HEK293 (cell line): ENCODE measurements at regions not wholly inside any gene's neighbourhood (a gene's known extent, or its start where the extent isn't known, plus 50 kb on each side); places are given as distances from the start of the nearest gene placed in this dataset.

Source experiments
- CTCF ChIA-PET: fragments of 350-600 bp; formaldehyde crosslinking; extraction: SDS; loops from one replicate; lab custom pipeline; 2021; ENCODE audit warnings: antibody characterized with exemption; lab: Yijun Ruan, JAX
- POLR2A ChIA-PET: fragments of 300-600 bp; formaldehyde crosslinking; extraction: SDS; loops from one replicate; lab custom pipeline; 2020; ENCODE audit warnings: antibody characterized with exemption, inconsistent platforms; lab: Yijun Ruan, JAX
- H3K27ac ChIP-seq: fragments of 200-500 bp; sonication (Bioruptor generic); 2 replicates; pipeline ENCODE4 v1.5.1; 2014; ENCODE audit warnings: low read depth, low read length, control low read depth, inconsistent platforms; ENCODE audit errors: extremely low read depth
- H3K36me3 ChIP-seq, 2 experiments: fragments of 200-500 bp in 1 of 2; sonication (Bioruptor generic) in 1 of 2; 1 replicate in 1 of 2; 2 replicates in 1 of 2; pipeline ENCODE4 v1.5.1; 2014 to 2017; ENCODE audit warnings: inconsistent platforms in 2 of 2, low read length in 2 of 2; ENCODE audit not compliant: control insufficient read depth in 2 of 2, insufficient read depth in 1 of 2
- H3K4me1 ChIP-seq: fragments of 200-500 bp; sonication (Bioruptor generic); 2 replicates; pipeline ENCODE4 v1.5.1; 2014; ENCODE audit warnings: mild to moderate bottlenecking, low read length, inconsistent platforms; ENCODE audit not compliant: control insufficient read depth, insufficient read depth
- H3K4me3 ChIP-seq: 2 replicates; pipeline ENCODE4 v1.5.1; 2011; ENCODE audit warnings: low read depth, mild to moderate bottlenecking, control low read depth, low read length, moderate library complexity
- H3K9me3 ChIP-seq: fragments of 200-500 bp; sonication (Bioruptor generic); 2 replicates; pipeline ENCODE4 v1.5.1; 2014; ENCODE audit warnings: low read depth, low read length, inconsistent platforms; ENCODE audit not compliant: control insufficient read depth, insufficient read depth
- CTCF ChIP-seq: fragments of 450-650 bp; formaldehyde crosslinking; IDR thresholded peaks from 2 replicates; pipeline ENCODE4 v1.5.1; 2016; ENCODE audit warnings: missing biosample characterization, missing genetic modification characterization
- PRDM10 ChIP-seq: fragments of 450-650 bp; formaldehyde crosslinking; IDR thresholded peaks from 2 replicates; pipeline ENCODE4 v1.5.1; 2016; ENCODE audit warnings: missing biosample characterization, missing genetic modification characterization
- YY1 ChIP-seq: fragments of 450-650 bp; formaldehyde crosslinking; IDR thresholded peaks from 2 replicates; pipeline ENCODE4 v1.5.1; 2018; ENCODE audit warnings: missing biosample characterization, missing genetic modification characterization
- ZBTB11 ChIP-seq: fragments of 450-650 bp; formaldehyde crosslinking; conservative IDR thresholded peaks from 2 replicates; pipeline ENCODE4 v1.5.1; 2016; ENCODE audit warnings: low read depth, missing biosample characterization, missing genetic modification characterization
- ZBTB20 ChIP-seq: fragments of 450-650 bp; formaldehyde crosslinking; IDR thresholded peaks from 2 replicates; pipeline ENCODE4 v1.5.1; 2016; ENCODE audit warnings: missing biosample characterization, missing genetic modification characterization
- ZIC2 ChIP-seq: fragments of 450-650 bp; formaldehyde crosslinking; IDR thresholded peaks from 2 replicates; pipeline ENCODE4 v1.5.1; 2016; ENCODE audit warnings: missing biosample characterization, missing genetic modification characterization
- ZNF140 ChIP-seq: fragments of 450-650 bp; formaldehyde crosslinking; IDR thresholded peaks from 2 replicates; pipeline ENCODE4 v1.5.1; 2016; ENCODE audit warnings: missing biosample characterization, missing genetic modification characterization
- ZNF24 ChIP-seq: fragments of 450-650 bp; formaldehyde crosslinking; IDR thresholded peaks from 2 replicates; pipeline ENCODE4 v1.5.1; 2016; ENCODE audit warnings: missing biosample characterization, missing genetic modification characterization
- ZNF433 ChIP-seq: fragments of 450-650 bp; formaldehyde crosslinking; IDR thresholded peaks from 2 replicates; pipeline ENCODE4 v1.5.1; 2016; ENCODE audit warnings: missing biosample characterization, missing genetic modification characterization, low read depth
- ZNF530 ChIP-seq: fragments of 450-650 bp; formaldehyde crosslinking; IDR thresholded peaks from 2 replicates; pipeline ENCODE4 v1.5.1; 2016; ENCODE audit warnings: low read depth, missing biosample characterization, missing genetic modification characterization
- ZNF654 ChIP-seq: fragments of 450-650 bp; formaldehyde crosslinking; IDR thresholded peaks from 2 replicates; pipeline ENCODE4 v1.5.1; 2016; ENCODE audit warnings: low read depth, missing biosample characterization, missing genetic modification characterization
- ZNF704 ChIP-seq: fragments of 450-650 bp; formaldehyde crosslinking; IDR thresholded peaks from 2 replicates; pipeline ENCODE4 v1.5.1; 2016; ENCODE audit warnings: missing biosample characterization, missing genetic modification characterization
- ZNF777 ChIP-seq: fragments of 450-650 bp; formaldehyde crosslinking; IDR thresholded peaks from 2 replicates; pipeline ENCODE4 v1.5.1; 2017; ENCODE audit warnings: missing biosample characterization, missing genetic modification characterization, borderline replicate concordance
- ZNF843 ChIP-seq: fragments of 450-650 bp; formaldehyde crosslinking; IDR thresholded peaks from 2 replicates; pipeline ENCODE4 v1.5.1; 2016; ENCODE audit warnings: missing biosample characterization, missing genetic modification characterization
- ZSCAN23 ChIP-seq: fragments of 450-650 bp; formaldehyde crosslinking; IDR thresholded peaks from 2 replicates; pipeline ENCODE4 v1.5.1; 2016; ENCODE audit warnings: missing biosample characterization, missing genetic modification characterization

- POLR2A ChIA-PET: no interaction called here
- Histone ChIP-seq H3K4me1 (no peaks in the 10 kb centered on the region), H3K36me3 (no peaks in the 10 kb centered on the region), H3K27ac (no peak overlapping the region), H3K4me3 (no peak overlapping the region), H3K9me3 (no peaks in the 10 kb centered on the region)
- CTCF ChIA-PET: no interaction called here
- TF ChIP-seq ZBTB20 (tag by site-specific recombination) (no peak), ZNF140 (tag by site-specific recombination) (no peak), ZNF654 (tag by site-specific recombination) (no peak), ZSCAN23 (no peak), ZNF843 (tag by site-specific recombination) (no peak)
These were observed 166.9 kb upstream of the ATXN7L3B start for GRCh38 chr12:74370608-74371216.

GRCh38 chr12:74379114-74379513 lies 158.5 kb upstream of the ATXN7L3B start:
- CTCF ChIA-PET: interaction anchor here (0.6 kb wide), 1 partner anchor 12 kb away, joined by 3 read pairs; no protein-coding TSS in a partner anchor
- POLR2A ChIA-PET: no interaction called here
- Histone ChIP-seq H3K4me1 (no peaks in the 10 kb centered on the region), H3K4me3 (no peak overlapping the region), H3K9me3 (no peaks in the 10 kb centered on the region), H3K36me3 (no peaks in the 10 kb centered on the region), H3K27ac (no peak overlapping the region)
- TF ChIP-seq ZNF777 (tag by site-specific recombination) (no peak), PRDM10 (tag by site-specific recombination) (no peak), YY1 (tag by site-specific recombination) (no peak), ZIC2 (tag by site-specific recombination) (no peak), CTCF (tag by site-specific recombination) (no peak), ZNF24 (no peak), ZNF530 (tag by site-specific recombination) (no peak), ZBTB11 (no peak), ZNF704 (tag by site-specific recombination) (no peak), ZNF433 (tag by site-specific recombination) (no peak)
